Fibroblast of pulmonary artery (primary cell): ENCODE measurements at regions not wholly inside any gene's neighbourhood (a gene's known extent, or its start where the extent isn't known, plus 50 kb on each side); places are given as distances from the start of the nearest gene placed in this dataset.

Source experiments
- DNase-seq: peaks from one replicate; pipeline ENCODE4 v3.0.0-alpha.2; 2010; ENCODE audit warnings: low read depth
- H3K4me3 ChIP-seq: replicated peaks from 2 replicates; pipeline ENCODE4 v1.5.1; 2011; ENCODE audit warnings: low read depth, mild to moderate bottlenecking, control low read depth, low read length, moderate library complexity
- TF ChIP-seq, protein P1 (sequence below): IDR thresholded peaks from 2 replicates; pipeline ENCODE4 v1.5.1; 2011; ENCODE audit warnings: mild to moderate bottlenecking, control low read depth, low read length, inconsistent platforms; ENCODE audit errors: missing control alignments

GRCh38 chr18:38900445-38900844, 1334.8 kb upstream of the CELF4 start:
- no peak overlapping the region for H3K4me3 ChIP-seq
- DNase-seq, result no peak
- TF ChIP-seq, protein P1, sequence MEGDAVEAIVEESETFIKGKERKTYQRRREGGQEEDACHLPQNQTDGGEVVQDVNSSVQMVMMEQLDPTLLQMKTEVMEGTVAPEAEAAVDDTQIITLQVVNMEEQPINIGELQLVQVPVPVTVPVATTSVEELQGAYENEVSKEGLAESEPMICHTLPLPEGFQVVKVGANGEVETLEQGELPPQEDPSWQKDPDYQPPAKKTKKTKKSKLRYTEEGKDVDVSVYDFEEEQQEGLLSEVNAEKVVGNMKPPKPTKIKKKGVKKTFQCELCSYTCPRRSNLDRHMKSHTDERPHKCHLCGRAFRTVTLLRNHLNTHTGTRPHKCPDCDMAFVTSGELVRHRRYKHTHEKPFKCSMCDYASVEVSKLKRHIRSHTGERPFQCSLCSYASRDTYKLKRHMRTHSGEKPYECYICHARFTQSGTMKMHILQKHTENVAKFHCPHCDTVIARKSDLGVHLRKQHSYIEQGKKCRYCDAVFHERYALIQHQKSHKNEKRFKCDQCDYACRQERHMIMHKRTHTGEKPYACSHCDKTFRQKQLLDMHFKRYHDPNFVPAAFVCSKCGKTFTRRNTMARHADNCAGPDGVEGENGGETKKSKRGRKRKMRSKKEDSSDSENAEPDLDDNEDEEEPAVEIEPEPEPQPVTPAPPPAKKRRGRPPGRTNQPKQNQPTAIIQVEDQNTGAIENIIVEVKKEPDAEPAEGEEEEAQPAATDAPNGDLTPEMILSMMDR, result no peak

GRCh38 chr18:38900031-38900430, 1334.4 kb upstream of the CELF4 start:
- DNase-seq, result no peak
- TF ChIP-seq, protein P1, result no peak
- H3K4me3 ChIP-seq, result no peak overlapping the region

- TF ChIP-seq, protein P1, result no peak
- H3K4me3 ChIP-seq, result no peak overlapping the region
- no peak for DNase-seq
These were observed 1333.7 kb upstream of the CELF4 start for GRCh38 chr18:38899252-38899651.

DNA sequence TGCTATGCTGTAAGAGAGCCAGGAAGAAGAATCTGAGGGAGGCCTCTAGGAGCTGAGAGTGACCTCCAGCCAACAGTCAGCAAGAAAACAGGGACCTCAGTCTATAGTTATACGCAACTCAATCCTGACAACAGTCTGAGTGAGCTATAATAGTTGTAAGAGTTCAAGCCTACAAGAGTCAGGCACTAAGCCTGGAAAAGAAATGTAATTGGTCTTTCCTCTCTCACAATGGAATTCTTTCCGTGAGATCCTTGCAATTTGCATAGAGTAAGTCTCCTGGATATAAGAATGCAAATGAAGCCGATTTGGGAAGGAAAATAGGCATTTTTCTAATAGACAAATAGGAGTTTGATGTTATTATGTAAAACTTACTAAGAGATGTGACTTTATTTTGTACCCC, 1332.6 kb upstream of the CELF4 start:
- TF ChIP-seq, protein P1, result no peak
- H3K4me3 ChIP-seq, result no peak overlapping the region
- no peak for DNase-seq

DNA sequence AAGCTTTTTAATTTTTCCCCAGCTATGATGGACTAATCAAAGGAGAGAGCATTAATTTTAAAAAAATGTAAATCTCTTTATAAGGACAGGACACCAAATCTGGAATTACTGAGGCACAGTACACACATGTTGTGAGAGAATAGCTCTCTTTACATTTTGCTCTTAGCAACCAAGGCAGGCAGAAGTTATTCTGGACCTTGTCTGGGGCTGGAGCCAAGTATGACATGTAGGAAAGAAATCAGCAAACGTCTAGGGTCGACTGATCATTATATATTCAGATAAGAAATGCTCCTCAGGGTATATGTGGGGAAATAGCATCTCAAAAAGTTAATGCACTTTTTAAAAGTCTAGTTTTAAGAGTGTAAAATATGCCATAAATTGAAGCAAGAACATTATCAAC, 1330.0 kb upstream of the CELF4 start:
- TF ChIP-seq, protein P1, result no peak
- no peak for DNase-seq
- no peak overlapping the region for H3K4me3 ChIP-seq

GRCh38 chr18:38887671-38888020, 1322.0 kb upstream of the CELF4 start:
- DNase-seq, result no peak
- TF ChIP-seq, protein P1, result no peak
- H3K4me3 ChIP-seq, result no peak overlapping the region

- H3K4me3 ChIP-seq, result no peak overlapping the region
- TF ChIP-seq, protein P1, result no peak
- no peak for DNase-seq
These were observed 1321.5 kb upstream of the CELF4 start for GRCh38 chr18:38886861-38887670.
